OCI-LY1 (cell line): ENCODE measurements at regions not wholly inside any gene's neighbourhood (a gene's known extent, or its start where the extent isn't known, plus 50 kb on each side); places are given as distances from the start of the nearest gene placed in this dataset.

ENCODE experiments used
- CTCF ChIP-seq: fragments of 200-600 bp; sonication (generic), shearing (Covaris generic); IDR thresholded peaks from 2 replicates; pipeline ENCODE4 v1.5.1; 2017; ENCODE audit warnings: mild to moderate bottlenecking, antibody characterized with exemption, low read length, moderate library complexity, mixed read lengths
- EZH2 ChIP-seq: fragments of 200-600 bp; sonication (generic), shearing (Covaris generic); IDR thresholded peaks from 2 replicates; pipeline ENCODE4 v1.8.0; 2017; ENCODE audit warnings: borderline replicate concordance, mixed run types, mild to moderate bottlenecking, antibody characterized with exemption, low read length, moderate library complexity, mixed read lengths

GRCh38 chr11:111120161-111120560 is 125.4 kb upstream of the POU2AF2 start:
- TF ChIP-seq CTCF (no peak), EZH2 (no peak)
